BJ (cell line): ENCODE measurements at regions not wholly inside any gene's neighbourhood (a gene's known extent, or its start where the extent isn't known, plus 50 kb on each side); places are given as distances from the start of the nearest gene placed in this dataset.

Experiments used
- CTCF ChIA-PET: fragments of 350-600 bp; formaldehyde crosslinking; extraction: SDS; loops from one replicate; lab custom pipeline; 2021; ENCODE audit warnings: antibody characterized with exemption, inconsistent platforms; lab: Yijun Ruan, JAX
- POLR2A ChIA-PET: fragments of 300-600 bp; sonication (Branson Sonifier 250); formaldehyde crosslinking; extraction: SDS; loops from one replicate; lab custom pipeline; 2021; ENCODE audit warnings: antibody characterized with exemption; lab: Charles Lee
- DNase-seq: peaks from one replicate; pipeline ENCODE4 v3.0.0-alpha.2; 2011; ENCODE audit warnings: low read depth
- H3K27me3 ChIP-seq: 2 replicates; pipeline ENCODE4 v1.6.0; 2011; ENCODE audit warnings: low read length; ENCODE audit not compliant: control insufficient read depth, insufficient read depth
- H3K36me3 ChIP-seq: 2 replicates; pipeline ENCODE4 v1.5.1; 2011; ENCODE audit warnings: low read length; ENCODE audit not compliant: control insufficient read depth, insufficient read depth
- H3K4me3 ChIP-seq: 2 replicates; pipeline ENCODE4 v1.5.1; 2011; ENCODE audit warnings: low read depth, mild to moderate bottlenecking, control low read depth, low read length
- CTCF ChIP-seq: IDR thresholded peaks from 2 replicates; pipeline ENCODE4 v1.5.1; 2011; ENCODE audit warnings: low read depth, mild to moderate bottlenecking, control low read depth, inconsistent platforms, low read length, moderate library complexity; ENCODE audit not compliant: insufficient read depth

DNA sequence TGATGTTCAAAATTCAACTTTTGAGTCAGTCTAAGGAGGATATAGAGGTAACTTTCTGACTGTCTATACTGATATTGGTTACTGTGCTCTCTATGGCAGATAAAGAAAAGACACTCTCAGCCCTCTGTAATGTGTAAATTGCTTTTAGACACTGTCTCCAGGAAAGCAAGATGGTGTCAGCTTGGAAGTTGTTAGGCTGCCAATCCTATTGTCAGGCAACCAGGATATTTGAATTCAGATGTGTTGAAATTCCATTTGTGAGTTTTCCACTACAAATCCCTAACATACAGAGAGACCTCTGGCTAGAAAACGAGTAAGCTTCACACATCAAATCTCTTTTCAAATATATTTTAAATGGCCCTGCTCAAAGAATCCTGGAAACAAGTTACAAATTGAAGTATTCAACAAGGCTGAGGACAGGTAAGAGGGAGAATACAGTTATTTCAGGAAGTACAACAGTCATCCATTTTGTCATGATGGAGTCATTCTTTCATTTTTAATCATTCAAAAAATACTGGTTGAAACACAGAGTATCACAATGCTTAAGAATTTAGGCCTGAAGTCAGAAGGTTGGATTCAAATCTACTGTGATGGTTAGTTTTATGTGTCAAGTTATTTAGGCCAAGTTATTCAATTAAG is 312.0 kb downstream of the OLFM4 start:
- H3K27me3 ChIP-seq, result no peaks in the 10 kb centered on the region
- no peak for DNase-seq
- ChIA-PET POLR2A (no interaction called here), CTCF (no interaction called here)
- no peak for TF ChIP-seq CTCF
- H3K36me3 ChIP-seq, result no peaks in the 10 kb centered on the region
- no peak overlapping the region for H3K4me3 ChIP-seq

- no peak for DNase-seq
These were observed 312.5 kb downstream of the OLFM4 start for GRCh38 chr13:53341144-53341510.

DNA sequence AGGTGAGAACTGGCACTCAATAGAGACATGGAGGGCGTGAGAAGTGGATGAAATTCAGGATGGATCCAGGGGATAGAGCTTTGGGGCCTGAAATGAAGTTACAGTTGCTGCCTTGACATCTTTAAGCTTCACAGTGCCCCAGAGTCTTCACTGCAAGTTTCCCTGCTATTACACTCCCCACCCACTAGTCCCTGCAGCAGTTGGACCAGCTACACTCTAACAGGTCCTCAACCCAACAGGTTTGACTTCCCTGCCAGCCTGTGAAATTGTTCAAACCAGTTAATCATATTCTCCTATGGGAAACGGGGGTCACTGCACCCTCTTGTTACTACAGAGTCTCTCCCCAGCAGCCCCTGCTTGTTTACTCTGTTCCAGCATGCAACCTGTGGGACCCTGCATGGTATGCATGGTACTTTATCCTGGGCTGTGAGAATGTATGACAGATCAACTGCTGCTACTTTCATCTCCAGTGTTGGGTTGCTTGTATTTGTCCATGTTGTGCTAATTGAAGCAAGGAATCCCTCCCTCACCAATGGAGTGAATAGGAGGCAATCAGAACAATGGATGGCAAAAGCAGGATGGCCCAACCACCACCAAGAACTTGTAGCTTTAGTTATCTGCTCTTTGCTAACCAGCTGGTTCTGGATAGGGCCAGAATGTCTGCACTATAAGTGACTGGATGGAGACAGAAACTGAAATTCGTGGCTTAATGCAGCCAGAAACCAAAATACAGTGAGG is 314.2 kb downstream of the OLFM4 start:
- CTCF ChIA-PET, result no interaction called here
- no peak for TF ChIP-seq CTCF
- H3K27me3 ChIP-seq, result no peaks in the 10 kb centered on the region
- no peak overlapping the region for H3K4me3 ChIP-seq
- DNase-seq, result no peak
- H3K36me3 ChIP-seq, result no peaks in the 10 kb centered on the region
- POLR2A ChIA-PET, result no interaction called here

More at GRCh38 chr13:53341144-53341510, 312.5 kb downstream of the OLFM4 start:
- H3K27me3 ChIP-seq, result no peaks in the 10 kb centered on the region
- no peak for TF ChIP-seq CTCF
- ChIA-PET CTCF (no interaction called here), POLR2A (no interaction called here)
- no peak overlapping the region for H3K4me3 ChIP-seq
- H3K36me3 ChIP-seq, result no peaks in the 10 kb centered on the region

DNA sequence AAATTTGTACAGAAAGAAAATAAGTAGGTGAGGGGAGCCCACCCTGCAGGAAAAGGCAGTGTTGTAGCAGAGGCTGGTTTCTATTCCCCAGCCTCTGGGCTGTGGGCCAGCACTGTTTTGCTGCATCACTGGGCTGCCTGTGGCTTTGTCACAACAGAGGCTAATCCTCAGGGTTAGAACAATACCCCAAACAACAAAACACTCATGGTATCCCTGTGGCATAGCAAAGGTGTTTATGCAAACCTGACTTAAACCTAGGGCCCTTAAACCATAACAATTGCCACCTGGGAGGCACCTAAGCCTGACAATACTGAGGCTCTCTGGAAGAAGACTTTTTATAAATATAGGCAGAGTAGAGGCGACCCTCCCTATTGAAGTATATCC is 314.7 kb downstream of the OLFM4 start:
- CTCF ChIA-PET, result no interaction called here

More for the DNA sequence above, 314.7 kb downstream of the OLFM4 start:
- H3K27me3 ChIP-seq, result no peaks in the 10 kb centered on the region
- H3K36me3 ChIP-seq, result no peaks in the 10 kb centered on the region
- no peak for DNase-seq
- no peak overlapping the region for H3K4me3 ChIP-seq
- POLR2A ChIA-PET, result no interaction called here
- TF ChIP-seq CTCF, result no peak
